Daoy (cell line): ENCODE measurements at regions not wholly inside any gene's neighbourhood (a gene's known extent, or its start where the extent isn't known, plus 50 kb on each side); places are given as distances from the start of the nearest gene placed in this dataset.

Experiments used
- DNase-seq: peaks from one replicate; pipeline ENCODE4 v3.0.0-alpha.2; 2015; ENCODE audit warnings: low read depth

GRCh38 chr13:22053053-22053452, 382.2 kb downstream of the FGF9 start:
- DNase-seq: no peak

GRCh38 chr13:22055259-22055658, 384.4 kb downstream of the FGF9 start:
- no peak for DNase-seq

- DNase-seq: no peak
Measured at GRCh38 chr13:22060187-22060586, 389.3 kb downstream of the FGF9 start.

GRCh38 chr13:22061371-22061805, 390.5 kb downstream of the FGF9 start:
- no peak for DNase-seq

- DNase-seq: no peak
Measured at GRCh38 chr13:22061806-22062391, 391.0 kb downstream of the FGF9 start.

GRCh38 chr13:22062478-22063205, 391.8 kb downstream of the FGF9 start:
- DNase-seq: peak; percentile 62

- DNase-seq: peak; percentile 44
Measured at GRCh38 chr13:22063416-22064124, 392.7 kb downstream of the FGF9 start.

- peak; percentile 44 for DNase-seq
Measured at GRCh38 chr13:22064854-22065620, 394.2 kb downstream of the FGF9 start.

GRCh38 chr13:22073718-22074117, 402.8 kb downstream of the FGF9 start:
- DNase-seq: no peak

- no peak for DNase-seq
Measured at GRCh38 chr13:22074403-22074802, 403.5 kb downstream of the FGF9 start.

- no peak for DNase-seq
Measured at GRCh38 chr13:22076658-22077057, 405.8 kb downstream of the FGF9 start.

GRCh38 chr13:22077205-22077683, 406.4 kb downstream of the FGF9 start:
- DNase-seq: peak; percentile 46

- DNase-seq: no peak
Measured at GRCh38 chr13:22077764-22078163, 406.9 kb downstream of the FGF9 start.

GRCh38 chr13:22079961-22080360, 409.1 kb downstream of the FGF9 start:
- no peak for DNase-seq

- no peak for DNase-seq
Measured at GRCh38 chr13:22080832-22081231, 410.0 kb downstream of the FGF9 start.

GRCh38 chr13:22081430-22081829, 410.6 kb downstream of the FGF9 start:
- no peak for DNase-seq

- no peak for DNase-seq
Measured at GRCh38 chr13:22082030-22082429, 411.2 kb downstream of the FGF9 start.

GRCh38 chr13:22082437-22083100, 411.7 kb downstream of the FGF9 start:
- DNase-seq: no peak

GRCh38 chr13:22085001-22085400, 414.1 kb downstream of the FGF9 start:
- no peak for DNase-seq

- no peak for DNase-seq
Measured at GRCh38 chr13:22086597-22087330, 415.9 kb downstream of the FGF9 start.

- no peak for DNase-seq
Measured at GRCh38 chr13:22090106-22090505, 419.2 kb downstream of the FGF9 start.
